A673 (cell line): ENCODE measurements at regions not wholly inside any gene's neighbourhood (a gene's known extent, or its start where the extent isn't known, plus 50 kb on each side); places are given as distances from the start of the nearest gene placed in this dataset.

ENCODE experiments used
- BruUV-seq: library from RNA; stranded (reverse); fragments of 400-500 nt; replicated peaks from 2 replicates; lab custom pipeline; 2021; lab: Mats Ljungman, UMichigan
- CTCF ChIA-PET: fragments of 300-600 bp; sonication (Branson Sonifier 250); formaldehyde crosslinking; loops from one replicate; lab custom pipeline; 2022; ENCODE audit warnings: antibody characterized with exemption; lab: Charles Lee
- POLR2A ChIA-PET: fragments of 300-600 bp; sonication (Branson Sonifier 250); formaldehyde crosslinking; loops from one replicate; lab custom pipeline; 2022; ENCODE audit warnings: antibody characterized with exemption; ENCODE audit not compliant: low non-redundant PET; lab: Charles Lee
- DNase-seq: peaks from one replicate; pipeline ENCODE4 v3.0.0-alpha.2; 2015; ENCODE audit warnings: low spot score
- H3K27ac ChIP-seq: fragments of 200-600 bp; sonication (generic); 2 replicates; pipeline ENCODE4 v1.5.1; 2016; ENCODE audit warnings: mixed run types, low read depth, mild to moderate bottlenecking, mixed read lengths, antibody characterized with exemption, low read length; ENCODE audit not compliant: poor library complexity, severe bottlenecking
- H3K27me3 ChIP-seq: fragments of 200-600 bp; sonication (generic); replicated peaks from 2 replicates; pipeline ENCODE4 v1.6.1; 2017; ENCODE audit warnings: mixed run types, low read depth, mild to moderate bottlenecking, mixed read lengths, antibody characterized with exemption, low read length; ENCODE audit not compliant: insufficient read depth, poor library complexity
- H3K36me3 ChIP-seq: fragments of 200-600 bp; sonication (generic); 2 replicates; pipeline ENCODE4 v1.6.1; 2016; ENCODE audit warnings: mixed run types, mild to moderate bottlenecking, mixed read lengths, antibody characterized with exemption, low read length; ENCODE audit not compliant: insufficient read depth, poor library complexity, severe bottlenecking
- H3K4me1 ChIP-seq: fragments of 200-600 bp; sonication (generic); 2 replicates; pipeline ENCODE4 v1.6.1; 2017; ENCODE audit warnings: mixed run types, mild to moderate bottlenecking, mixed read lengths, antibody characterized with exemption, low read length; ENCODE audit not compliant: insufficient read depth, poor library complexity, severe bottlenecking
- H3K4me3 ChIP-seq: fragments of 200-600 bp; sonication (generic); 2 replicates; pipeline ENCODE4 v1.5.1; 2016; ENCODE audit warnings: low read depth, mixed run types, mild to moderate bottlenecking, mixed read lengths, low read length; ENCODE audit not compliant: poor library complexity, severe bottlenecking
- H3K9me3 ChIP-seq: fragments of 200-600 bp; sonication (generic); 2 replicates; pipeline ENCODE4 v1.6.1; 2016; ENCODE audit warnings: mixed run types, low read depth, mild to moderate bottlenecking, mixed read lengths, antibody characterized with exemption, low read length; ENCODE audit not compliant: poor library complexity, severe bottlenecking
- EZH2 ChIP-seq: fragments of 200-600 bp; sonication (generic); IDR thresholded peaks from 2 replicates; pipeline ENCODE4 v1.6.1; 2017; ENCODE audit warnings: borderline replicate concordance, low read depth, mild to moderate bottlenecking, mixed read lengths, antibody characterized with exemption, low read length; ENCODE audit not compliant: poor library complexity, severe bottlenecking
- intact Hi-C: fragments of 100-400 bp; cut with micrococcal nuclease; formaldehyde crosslinking; loops from one replicate; pipeline ENCODE4 v1.10.0; 2022; ENCODE audit not compliant: unreplicated experiment
- TF ChIP-seq, protein P1 (sequence below): fragments of 300-800, 200-600 bp; sonication (generic); conservative IDR thresholded peaks from 2 replicates; pipeline ENCODE4 v1.5.1; 2017; ENCODE audit warnings: low read depth, mild to moderate bottlenecking, antibody characterized with exemption, low read length, moderate library complexity, mixed read lengths

DNA sequence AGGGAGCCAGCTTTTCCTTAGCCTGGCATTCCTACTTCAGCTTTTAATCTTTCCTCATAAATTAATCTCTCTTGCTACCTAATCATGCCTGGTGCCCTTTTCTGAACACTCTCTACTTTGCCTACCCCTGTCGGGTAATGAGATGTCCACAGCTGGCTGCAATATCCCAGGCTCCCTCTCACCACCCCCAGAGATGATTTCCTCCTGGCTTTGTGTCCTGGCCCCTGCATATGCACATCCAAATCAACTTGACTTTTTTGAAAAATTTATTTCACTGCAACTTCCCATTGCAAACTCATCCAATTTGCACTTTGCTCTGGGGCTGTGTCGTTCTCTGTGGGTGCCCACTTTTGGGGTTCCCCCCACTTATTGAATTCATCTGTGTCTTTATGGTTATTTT lies 218.1 kb upstream of the SKOR2 start:
- H3K9me3 ChIP-seq = no peaks in the 10 kb centered on the region
- intact Hi-C loops = no loop called here
- H3K36me3 ChIP-seq = no peaks in the 10 kb centered on the region
- POLR2A ChIA-PET = no interaction called here
- CTCF ChIA-PET = no interaction called here
- DNase-seq = no peak
- no peak overlapping the region for H3K27ac ChIP-seq
- TF ChIP-seq EZH2 = no peak
- TF ChIP-seq, protein P1, sequence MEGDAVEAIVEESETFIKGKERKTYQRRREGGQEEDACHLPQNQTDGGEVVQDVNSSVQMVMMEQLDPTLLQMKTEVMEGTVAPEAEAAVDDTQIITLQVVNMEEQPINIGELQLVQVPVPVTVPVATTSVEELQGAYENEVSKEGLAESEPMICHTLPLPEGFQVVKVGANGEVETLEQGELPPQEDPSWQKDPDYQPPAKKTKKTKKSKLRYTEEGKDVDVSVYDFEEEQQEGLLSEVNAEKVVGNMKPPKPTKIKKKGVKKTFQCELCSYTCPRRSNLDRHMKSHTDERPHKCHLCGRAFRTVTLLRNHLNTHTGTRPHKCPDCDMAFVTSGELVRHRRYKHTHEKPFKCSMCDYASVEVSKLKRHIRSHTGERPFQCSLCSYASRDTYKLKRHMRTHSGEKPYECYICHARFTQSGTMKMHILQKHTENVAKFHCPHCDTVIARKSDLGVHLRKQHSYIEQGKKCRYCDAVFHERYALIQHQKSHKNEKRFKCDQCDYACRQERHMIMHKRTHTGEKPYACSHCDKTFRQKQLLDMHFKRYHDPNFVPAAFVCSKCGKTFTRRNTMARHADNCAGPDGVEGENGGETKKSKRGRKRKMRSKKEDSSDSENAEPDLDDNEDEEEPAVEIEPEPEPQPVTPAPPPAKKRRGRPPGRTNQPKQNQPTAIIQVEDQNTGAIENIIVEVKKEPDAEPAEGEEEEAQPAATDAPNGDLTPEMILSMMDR = no peak
- H3K4me1 ChIP-seq = no peaks in the 10 kb centered on the region
- peaks cover 60% of the 10 kb centered on the region for H3K27me3 ChIP-seq
- BruUV-seq = no TSS peak
- no peak overlapping the region for H3K4me3 ChIP-seq

DNA sequence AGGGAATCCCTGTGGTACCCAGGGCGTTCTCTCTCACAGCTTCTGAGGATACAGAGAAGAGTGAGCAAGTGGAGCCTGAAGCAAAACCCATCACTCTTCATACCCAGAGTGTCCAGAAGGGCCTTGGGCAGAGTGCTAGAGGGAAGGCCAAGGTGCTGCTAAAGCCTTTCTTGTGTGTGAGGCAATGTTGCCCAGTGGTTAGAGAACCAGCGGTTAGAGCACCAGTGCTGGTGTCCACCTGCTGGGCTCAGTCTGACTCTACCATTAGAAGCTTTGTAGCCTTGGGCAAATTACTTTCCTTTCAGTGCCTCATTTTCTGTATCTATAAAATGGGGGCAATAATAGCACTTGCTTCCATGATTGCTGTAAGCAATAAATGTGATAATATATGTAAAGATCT lies 210.5 kb upstream of the SKOR2 start:
- no peaks in the 10 kb centered on the region for H3K9me3 ChIP-seq
- no TSS peak for BruUV-seq
- CTCF ChIA-PET = no interaction called here
- DNase-seq = no peak
- TF ChIP-seq, protein P1 = no peak
- peaks cover 12% of the 10 kb centered on the region for H3K27me3 ChIP-seq
- H3K36me3 ChIP-seq = no peaks in the 10 kb centered on the region
- H3K4me3 ChIP-seq = no peak overlapping the region
- no peaks in the 10 kb centered on the region for H3K4me1 ChIP-seq
- intact Hi-C loops = no loop called here
- H3K27ac ChIP-seq = no peak overlapping the region
- POLR2A ChIA-PET = no interaction called here

DNA sequence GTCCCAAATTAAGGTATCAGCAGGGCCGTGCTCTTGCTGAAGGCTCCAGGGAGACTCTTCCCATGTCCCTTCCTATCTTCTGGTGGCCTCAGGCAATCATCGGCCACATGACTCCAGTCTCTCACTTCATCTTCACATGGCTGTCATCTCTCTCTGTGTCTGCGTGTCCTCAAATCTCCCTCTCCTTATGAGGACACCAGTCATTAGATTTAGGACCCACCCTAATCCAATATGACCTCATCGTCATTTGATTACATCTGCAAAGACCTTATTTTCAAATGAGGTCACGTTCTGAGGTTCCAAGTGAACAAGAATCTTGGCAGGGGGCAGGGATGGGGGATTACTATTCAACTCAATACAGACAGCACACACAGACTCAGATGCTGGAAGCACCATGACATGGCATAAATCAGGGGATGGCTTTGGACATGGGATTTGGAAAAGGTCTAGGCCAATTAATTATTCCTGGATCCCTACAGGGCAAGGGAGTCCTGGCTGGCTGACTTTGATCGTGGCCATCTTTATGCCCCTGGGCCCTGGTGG lies 210.0 kb upstream of the SKOR2 start:
- intact Hi-C loops = no loop called here
- TF ChIP-seq, protein P1 = no peak
- TF ChIP-seq EZH2 = no peak
- H3K36me3 ChIP-seq = no peaks in the 10 kb centered on the region
- H3K4me1 ChIP-seq = no peaks in the 10 kb centered on the region
- no peaks in the 10 kb centered on the region for H3K9me3 ChIP-seq
- no TSS peak for BruUV-seq
- ChIA-PET POLR2A (no interaction called here), CTCF (no interaction called here)
- H3K27me3 ChIP-seq = peaks cover 8% of the 10 kb centered on the region
- H3K27ac ChIP-seq = no peak overlapping the region
- DNase-seq = no peak
- H3K4me3 ChIP-seq = no peak overlapping the region
